ENCODE measurements at regions not wholly inside any gene's neighbourhood (a gene's known extent, or its start where the extent isn't known, plus 50 kb on each side); places are given as distances from the start of the nearest gene placed in this dataset.
"Not testable (repeated sequence)": the region's sequence is repeated elsewhere in the genome, so short reads cannot be mapped to it uniquely, and the experiment has no call there.

DNA sequence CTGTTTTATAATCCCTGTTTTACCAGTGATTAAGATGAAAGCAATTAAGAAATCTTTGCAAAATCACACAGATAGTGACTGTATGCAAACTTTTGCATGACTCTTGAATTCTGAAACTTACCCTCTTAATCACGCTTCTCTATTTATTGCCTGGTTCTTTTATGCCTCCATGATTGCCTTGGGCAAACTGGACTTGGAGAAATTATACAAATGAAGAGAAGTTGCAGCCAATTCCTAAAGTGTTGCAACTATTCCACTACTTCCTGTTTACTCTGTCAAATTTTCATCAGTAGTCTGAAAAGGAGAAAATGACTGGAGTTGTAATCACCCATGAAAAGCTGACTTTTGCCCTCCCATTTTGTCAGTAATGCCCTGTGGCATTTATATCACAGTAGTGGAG lies 1869.9 kb downstream of the KHDRBS2 start:
- DNase-seq (ENCODE audit: low read depth in 2 of 2); H3K4me3 ChIP-seq (replicated peaks in 1 of 2; ENCODE audit: low read depth in 2 of 2, low read length in 2 of 2): not testable (repeated sequence)

DNA sequence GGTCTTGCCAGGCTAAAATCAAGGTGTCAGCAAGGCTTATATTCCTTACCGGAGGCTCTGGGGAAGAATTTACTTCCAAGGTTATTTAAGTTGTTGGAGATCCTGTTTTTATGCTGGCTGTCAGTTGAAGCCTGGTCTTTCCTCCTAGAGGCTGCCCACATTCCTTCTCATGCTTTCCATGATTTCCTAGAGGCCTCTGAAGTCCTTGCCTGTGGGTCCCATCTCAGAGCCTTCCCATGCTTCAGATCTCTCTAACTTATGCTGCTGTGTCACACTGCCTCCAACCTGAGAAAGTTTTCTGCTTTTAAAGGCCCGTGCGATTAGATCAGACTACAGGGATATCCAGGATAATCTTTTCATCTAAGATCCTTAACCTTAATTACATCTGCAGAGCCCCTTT lies 1877.3 kb downstream of the KHDRBS2 start:
- not testable (repeated sequence) for DNase-seq (ENCODE audit: low read depth in 2 of 2); H3K4me3 ChIP-seq (replicated peaks in 1 of 2; ENCODE audit: low read depth in 2 of 2, low read length in 2 of 2)

DNA sequence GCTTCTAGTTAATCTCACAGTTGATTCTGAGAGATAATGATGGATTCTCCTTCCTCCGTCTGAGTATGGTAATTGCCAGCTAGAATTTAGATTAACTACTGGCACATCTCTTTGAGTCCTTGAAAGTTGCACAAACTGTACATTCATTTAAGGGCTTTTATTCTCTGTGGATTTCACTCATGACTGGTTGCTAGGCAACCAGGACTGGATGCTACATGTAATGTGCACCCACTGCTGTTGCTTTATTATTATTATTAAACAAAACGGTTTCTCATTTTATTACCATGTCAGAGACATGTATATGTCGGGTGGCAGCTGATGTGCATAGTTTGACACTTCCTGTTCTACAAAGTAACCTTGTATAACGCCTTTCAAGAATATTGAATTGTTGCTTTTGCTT lies 1882.8 kb downstream of the KHDRBS2 start:
- not testable (repeated sequence) for H3K4me3 ChIP-seq (replicated peaks in 1 of 2; ENCODE audit: low read depth in 2 of 2, low read length in 2 of 2); DNase-seq (ENCODE audit: low read depth in 2 of 2)

- DNase-seq (ENCODE audit: low read depth in 2 of 2); H3K4me3 ChIP-seq (replicated peaks in 1 of 2; ENCODE audit: low read depth in 2 of 2, low read length in 2 of 2): not testable (repeated sequence)
Observed at GRCh38 chr6:60402490-60402889, 1883.5 kb downstream of the KHDRBS2 start.

GRCh38 chr6:60395261-60395660 lies 1890.8 kb downstream of the KHDRBS2 start:
- not testable (repeated sequence) for H3K4me3 ChIP-seq (replicated peaks in 1 of 2; ENCODE audit: low read depth in 2 of 2, low read length in 2 of 2); DNase-seq (ENCODE audit: low read depth in 2 of 2)

DNA sequence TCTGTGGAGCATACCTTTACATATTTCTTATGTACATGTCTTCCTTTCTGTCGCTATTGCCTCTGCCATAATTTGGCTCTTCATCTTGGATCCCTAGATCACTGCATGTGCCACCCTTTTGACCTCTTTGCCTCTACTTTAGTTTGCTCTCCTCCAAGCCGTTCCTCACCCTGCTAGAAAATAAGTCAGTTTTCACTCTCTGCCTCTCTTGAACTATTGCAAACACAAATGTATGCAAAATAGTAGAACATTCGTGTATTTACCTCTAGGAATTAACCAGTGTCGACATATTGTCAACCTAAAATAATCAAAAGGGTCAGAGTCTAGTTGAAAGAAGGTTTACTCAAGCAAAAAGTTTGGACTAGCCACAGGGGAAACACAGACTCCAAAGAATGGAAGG lies 1893.1 kb downstream of the KHDRBS2 start:
- DNase-seq (ENCODE audit: low read depth in 2 of 2); H3K4me3 ChIP-seq (replicated peaks in 1 of 2; ENCODE audit: low read depth in 2 of 2, low read length in 2 of 2): not testable (repeated sequence)

DNA sequence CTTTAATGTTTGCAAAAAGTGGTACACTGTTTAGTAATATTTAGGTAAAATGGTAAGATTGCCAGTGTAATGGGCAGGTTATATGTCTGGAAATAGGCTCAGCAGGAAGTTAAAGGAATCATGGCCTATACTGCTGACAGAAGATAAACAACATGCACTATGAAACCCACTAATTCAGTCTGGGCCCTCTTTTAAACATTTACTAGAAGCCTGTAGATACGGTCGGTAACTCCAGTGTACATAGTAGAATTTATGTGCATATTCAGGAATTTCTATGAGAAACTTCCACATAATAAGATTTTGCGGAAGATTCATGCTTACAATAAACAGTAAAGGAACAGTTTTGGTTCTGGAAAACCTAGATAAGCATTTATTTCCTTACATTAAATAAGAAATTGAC lies 1896.9 kb downstream of the KHDRBS2 start:
- DNase-seq (ENCODE audit: low read depth in 2 of 2); H3K4me3 ChIP-seq (replicated peaks in 1 of 2; ENCODE audit: low read depth in 2 of 2, low read length in 2 of 2): not testable (repeated sequence)

- not testable (repeated sequence) for DNase-seq (ENCODE audit: low read depth in 2 of 2); H3K4me3 ChIP-seq (replicated peaks in 1 of 2; ENCODE audit: low read depth in 2 of 2, low read length in 2 of 2)
Observed at GRCh38 chr6:60384614-60385013, 1901.4 kb downstream of the KHDRBS2 start.

- not testable (repeated sequence) for H3K4me3 ChIP-seq (replicated peaks in 1 of 2; ENCODE audit: low read depth in 2 of 2, low read length in 2 of 2); DNase-seq (ENCODE audit: low read depth in 2 of 2)
Observed at GRCh38 chr6:60382771-60383170, 1903.3 kb downstream of the KHDRBS2 start.

DNA sequence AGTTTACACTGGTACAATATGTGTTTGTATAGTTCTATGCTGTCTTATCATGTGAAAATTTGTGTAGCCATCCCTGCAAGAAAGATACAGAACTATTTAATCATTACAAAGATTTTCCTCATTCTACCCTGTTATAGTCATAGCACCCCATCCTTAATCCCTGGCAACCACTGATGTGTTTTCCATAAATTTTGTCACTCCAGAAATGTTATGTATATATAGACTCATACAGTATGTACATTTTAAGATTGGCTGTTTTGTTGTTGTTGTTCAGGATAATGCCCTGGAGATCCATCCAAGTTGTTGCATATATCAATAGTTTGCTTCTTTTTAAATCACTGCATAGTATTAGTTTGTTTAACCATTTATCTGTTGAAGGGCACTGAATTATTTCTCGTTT lies 1911.9 kb downstream of the KHDRBS2 start:
- not testable (repeated sequence) for H3K4me3 ChIP-seq (replicated peaks in 1 of 2; ENCODE audit: low read depth in 2 of 2, low read length in 2 of 2); DNase-seq (ENCODE audit: low read depth in 2 of 2)

- not testable (repeated sequence) for H3K4me3 ChIP-seq (replicated peaks in 1 of 2; ENCODE audit: low read depth in 2 of 2, low read length in 2 of 2)
Observed at GRCh38 chr6:60367800-60368199, 1918.2 kb downstream of the KHDRBS2 start.

DNA sequence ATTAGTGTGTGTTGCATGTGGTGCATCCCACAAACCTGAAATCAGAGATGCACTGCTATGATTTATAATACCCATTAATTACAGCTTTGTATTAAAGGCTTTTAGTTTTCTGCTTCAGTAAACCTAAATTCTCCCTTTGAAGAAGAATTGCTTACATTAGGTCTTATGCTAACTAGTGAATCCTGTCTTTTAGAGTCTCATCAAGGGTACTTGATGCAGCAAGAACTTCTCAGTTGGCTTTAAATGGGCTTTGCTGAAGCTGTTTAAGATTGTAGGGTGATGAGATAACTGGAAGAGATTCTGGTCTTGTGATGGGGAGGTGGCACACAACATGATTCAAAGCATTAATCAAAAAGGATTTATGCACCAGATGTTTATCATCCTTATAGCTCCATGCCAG lies 1920.1 kb downstream of the KHDRBS2 start:
- not testable (repeated sequence) for DNase-seq (ENCODE audit: low read depth in 2 of 2); H3K4me3 ChIP-seq (replicated peaks in 1 of 2; ENCODE audit: low read depth in 2 of 2, low read length in 2 of 2)

More at GRCh38 chr6:60367800-60368199, 1918.2 kb downstream of the KHDRBS2 start:
- DNase-seq (ENCODE audit: low read depth in 2 of 2): not testable (repeated sequence)

GRCh38 chr6:60342411-60343008 lies 1943.5 kb downstream of the KHDRBS2 start:
- not testable (repeated sequence) for H3K4me3 ChIP-seq (replicated peaks in 1 of 2; ENCODE audit: low read depth in 2 of 2, low read length in 2 of 2); DNase-seq (ENCODE audit: low read depth in 2 of 2)

- H3K4me3 ChIP-seq (replicated peaks in 1 of 2; ENCODE audit: low read depth in 2 of 2, low read length in 2 of 2); DNase-seq (ENCODE audit: low read depth in 2 of 2): not testable (repeated sequence)
Observed at GRCh38 chr6:60338328-60339071, 1947.5 kb downstream of the KHDRBS2 start.

DNA sequence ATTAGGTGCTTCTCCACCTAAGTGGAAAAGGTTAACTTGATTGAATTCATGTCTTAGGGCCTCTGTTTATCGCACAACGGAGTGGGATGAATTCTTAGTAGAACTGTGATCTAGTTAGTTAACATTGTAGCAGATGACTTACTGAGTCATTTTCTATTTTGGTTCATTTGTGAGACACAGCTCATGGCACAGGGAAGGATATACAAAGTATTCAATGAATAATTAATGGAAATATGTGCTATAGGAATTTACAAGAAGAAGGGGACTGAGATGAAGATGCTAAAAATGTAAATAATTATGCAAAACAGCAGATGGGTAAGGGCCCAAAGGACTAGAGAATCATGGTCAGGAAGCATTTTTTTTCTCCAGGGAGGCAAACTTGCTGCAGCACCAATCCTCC lies 1950.9 kb downstream of the KHDRBS2 start:
- not testable (repeated sequence) for DNase-seq (ENCODE audit: low read depth in 2 of 2); H3K4me3 ChIP-seq (replicated peaks in 1 of 2; ENCODE audit: low read depth in 2 of 2, low read length in 2 of 2)

- not testable (repeated sequence) for DNase-seq (ENCODE audit: low read depth in 2 of 2)
Observed at GRCh38 chr6:60333708-60334107, 1952.3 kb downstream of the KHDRBS2 start.

GRCh38 chr6:60308939-60309338 lies 1977.1 kb downstream of the KHDRBS2 start:
- DNase-seq (ENCODE audit: low read depth in 2 of 2); H3K4me3 ChIP-seq (replicated peaks in 1 of 2; ENCODE audit: low read depth in 2 of 2, low read length in 2 of 2): not testable (repeated sequence)

More at GRCh38 chr6:60333708-60334107, 1952.3 kb downstream of the KHDRBS2 start:
- H3K4me3 ChIP-seq (replicated peaks in 1 of 2; ENCODE audit: low read depth in 2 of 2, low read length in 2 of 2): not testable (repeated sequence)

Measured in cardiac fibroblast (primary cell).